Stomach (tissue), 4 donors: ENCODE measurements at regions not wholly inside any gene's neighbourhood (a gene's known extent, or its start where the extent isn't known, plus 50 kb on each side); places are given as distances from the start of the nearest gene placed in this dataset.

Experiments used
- CTCF ChIP-seq, 7 experiments: fragments of 450-650 bp in 4 of 7; fragments of 200-600 bp in 3 of 7; sonication (generic) in 3 of 7; IDR thresholded peaks; one replicate each; pipeline ENCODE4 v1.5.1; 2016 to 2019; ENCODE audit warnings: antibody characterized with exemption in 7 of 7, control low read depth in 2 of 7, mild to moderate bottlenecking in 1 of 7
- EP300 ChIP-seq: sonication (generic); formaldehyde crosslinking; IDR thresholded peaks from one replicate; pipeline ENCODE4 v1.6.1; 2017; ENCODE audit warnings: antibody characterized with exemption
- POLR2A ChIP-seq, 4 donors: fragments of 450-650 bp; IDR thresholded peaks; one replicate each; pipeline ENCODE4 v1.6.1; 2016; ENCODE audit warnings: antibody characterized with exemption in 4 of 4, control low read depth in 2 of 4, mild to moderate bottlenecking in 1 of 4, moderate library complexity in 1 of 4
- POLR2AphosphoS5 ChIP-seq, 3 donors: sonication (generic); formaldehyde crosslinking; IDR thresholded peaks; one replicate each; pipeline ENCODE4 v1.6.1; 2016; ENCODE audit warnings: antibody characterized with exemption in 3 of 3

DNA sequence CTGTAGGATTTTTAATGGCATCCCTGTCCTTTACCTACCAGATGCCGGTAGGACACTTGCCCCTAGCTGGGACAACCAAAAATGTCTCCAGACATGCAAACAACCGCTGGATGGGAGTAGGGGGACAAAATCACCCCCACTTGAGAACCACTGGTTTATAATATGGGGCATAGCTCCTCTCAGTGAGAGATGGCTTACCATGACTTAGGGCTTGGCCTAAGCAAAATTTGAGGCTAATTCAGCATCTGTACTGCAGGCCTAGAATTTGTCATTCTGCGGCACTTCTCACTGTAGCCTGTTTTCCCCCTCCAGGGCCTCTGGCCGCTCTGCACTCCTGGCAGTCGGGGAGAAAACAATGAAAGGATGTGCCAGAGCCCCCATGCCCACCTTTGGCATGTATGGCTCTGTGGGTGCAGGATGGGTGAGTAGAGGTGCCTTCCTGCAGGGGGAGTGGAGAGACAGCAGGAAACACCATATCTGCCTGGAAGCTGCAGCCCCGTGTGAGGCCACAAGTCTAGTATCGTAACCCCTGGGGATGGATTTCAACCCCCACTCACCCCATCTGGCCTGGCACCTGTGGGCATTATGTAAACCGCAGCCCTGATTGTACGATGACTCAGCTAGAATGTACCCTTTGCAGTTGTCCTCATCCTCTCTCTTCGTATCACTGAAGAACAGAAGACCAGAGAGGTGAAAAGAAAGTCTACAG is 268.1 kb downstream of the SOX9 start:
- TF ChIP-seq POLR2AphosphoS5 (IDR thresholded peaks at IDR 0.05) (peak in 1 of 3 donors; percentile 6), CTCF (IDR thresholded peaks at IDR 0.05) (peak in 1 of 7 experiments; percentile 30), EP300 (no peak), POLR2A (IDR thresholded peaks at IDR 0.05) (no peak)
